Upper lobe of right lung (tissue), 1 donor: ENCODE measurements at regions not wholly inside any gene's neighbourhood (a gene's known extent, or its start where the extent isn't known, plus 50 kb on each side); places are given as distances from the start of the nearest gene placed in this dataset.
A peak's percentile ranks its signal among the peaks of the same experiment; 100 is the strongest.

ENCODE experiments used
- ATAC-seq: fragments of 200-7000 bp; cut with Tn5 transposase; one replicate; pipeline ENCODE4 v1.9.1; 2020; ENCODE audit warnings: mild to moderate bottlenecking, moderate library complexity
- DNase-seq: peaks from one replicate; pipeline ENCODE4 v3.0.0-alpha.2; 2020
- H3K27ac ChIP-seq: fragments of 200-600 bp; one replicate; pipeline ENCODE4 v1.8.0; 2022
- H3K27me3 ChIP-seq: fragments of 200-600 bp; one replicate; pipeline ENCODE4 v1.8.0; 2022; ENCODE audit warnings: mild to moderate bottlenecking
- H3K36me3 ChIP-seq: fragments of 200-600 bp; one replicate; pipeline ENCODE4 v1.8.0; 2022
- H3K4me1 ChIP-seq: fragments of 200-600 bp; one replicate; pipeline ENCODE4 v1.8.0; 2022
- H3K4me3 ChIP-seq: fragments of 200-600 bp; one replicate; pipeline ENCODE4 v1.8.0; 2022; ENCODE audit warnings: mild to moderate bottlenecking
- H3K9me3 ChIP-seq: fragments of 200-600 bp; one replicate; pipeline ENCODE4 v1.8.0; 2022
- CTCF ChIP-seq: fragments of 200-600 bp; IDR thresholded peaks from one replicate; pipeline ENCODE4 v1.8.0; 2022; ENCODE audit warnings: antibody characterized with exemption
- intact Hi-C: fragments of 100-400 bp; cut with DNase I; formaldehyde crosslinking; loops from one replicate; pipeline ENCODE4 v1.11.0; 2022
- donor health status: DM: no; HTN: yes; CAD: no; lungs with severe emphysema.

- no peak for TF ChIP-seq CTCF
- H3K36me3 ChIP-seq: no peaks in the 10 kb centered on the region
- ATAC-seq (no peak), DNase-seq (no peak)
- H3K4me1 ChIP-seq: no peaks in the 10 kb centered on the region
- H3K9me3 ChIP-seq: no peaks in the 10 kb centered on the region
- no peak overlapping the region for H3K27ac ChIP-seq
- H3K4me3 ChIP-seq: no peak overlapping the region
- H3K27me3 ChIP-seq: no peaks in the 10 kb centered on the region
- intact Hi-C loops: no loop called here
Observed at GRCh38 chr6:21918041-21918440, 324.5 kb downstream of the SOX4 start.

DNA sequence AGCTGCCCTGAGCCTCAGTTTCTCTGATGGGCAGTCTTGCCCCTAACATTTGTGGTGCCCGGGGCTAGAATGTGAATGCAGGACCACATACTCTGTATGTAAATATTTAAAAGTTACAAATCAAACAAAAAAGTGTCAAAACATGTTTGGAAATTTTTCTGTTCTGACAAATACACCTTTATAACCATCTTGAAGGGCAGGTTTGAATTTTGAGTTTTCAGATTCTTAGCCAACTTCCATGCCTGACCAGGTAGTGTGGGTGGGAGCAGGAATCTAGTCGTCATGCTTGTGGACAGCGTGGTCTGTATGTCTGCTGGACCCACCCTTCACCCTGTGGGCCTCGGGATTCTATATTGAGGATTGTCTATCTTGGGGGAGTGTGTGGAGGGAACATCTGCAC, 325.1 kb downstream of the SOX4 start:
- DNase-seq (no peak), ATAC-seq (no peak)
- TF ChIP-seq CTCF: no peak
- Histone ChIP-seq H3K9me3 (no peaks in the 10 kb centered on the region), H3K4me3 (no peak overlapping the region), H3K4me1 (no peaks in the 10 kb centered on the region), H3K36me3 (no peaks in the 10 kb centered on the region), H3K27me3 (no peaks in the 10 kb centered on the region), H3K27ac (no peak overlapping the region)
- intact Hi-C loops: no loop called here

DNA sequence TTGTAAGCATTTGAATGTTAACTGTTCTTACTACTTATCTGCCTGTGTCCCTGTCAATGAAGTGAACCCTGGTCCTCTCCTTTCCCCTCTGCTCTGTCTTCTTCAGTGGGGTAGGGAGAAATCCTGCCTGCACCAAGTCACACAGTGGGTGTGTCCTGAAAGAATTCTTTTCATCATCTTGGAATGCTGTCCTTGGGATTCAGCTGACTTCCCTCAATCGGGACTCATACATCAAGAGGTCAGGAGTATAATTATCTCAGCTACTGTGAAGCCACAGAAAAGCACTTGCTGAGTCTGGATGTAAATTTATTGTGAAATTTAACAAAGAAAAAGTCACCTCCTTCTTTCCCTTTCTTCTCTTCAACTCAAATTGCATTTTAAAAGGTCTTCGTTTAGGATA, 328.5 kb downstream of the SOX4 start:
- DNase-seq (no peak), ATAC-seq (peak; percentile 56)
- Histone ChIP-seq H3K4me3 (no peak overlapping the region), H3K9me3 (no peaks in the 10 kb centered on the region), H3K4me1 (no peaks in the 10 kb centered on the region), H3K27ac (no peak overlapping the region), H3K27me3 (no peaks in the 10 kb centered on the region), H3K36me3 (no peaks in the 10 kb centered on the region)
- intact Hi-C loops: no loop called here
- TF ChIP-seq CTCF: no peak

DNA sequence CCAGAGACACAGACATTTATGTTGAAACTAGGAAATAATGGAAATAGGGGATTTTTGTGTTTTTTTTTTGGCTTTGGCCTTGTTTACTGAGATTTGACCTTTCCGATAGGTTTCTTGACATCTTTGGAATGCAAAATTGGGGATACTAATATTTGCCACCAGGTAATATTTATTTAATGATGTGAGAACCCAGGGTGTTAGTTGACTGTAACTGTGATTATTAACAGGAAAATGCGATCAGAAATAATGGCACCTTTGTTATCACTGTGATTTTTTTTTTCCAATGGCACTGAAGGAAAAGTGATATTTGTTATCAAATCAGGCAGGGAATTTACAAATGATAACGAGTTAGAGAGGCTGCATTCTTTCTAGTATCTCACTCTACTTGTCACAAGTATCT, 330.5 kb downstream of the SOX4 start:
- no peaks in the 10 kb centered on the region for H3K27me3 ChIP-seq
- no peak overlapping the region for H3K27ac ChIP-seq
- DNase-seq (no peak), ATAC-seq (no peak)
- H3K4me3 ChIP-seq: no peak overlapping the region
- TF ChIP-seq CTCF: no peak
- no peaks in the 10 kb centered on the region for H3K4me1 ChIP-seq
- H3K36me3 ChIP-seq: no peaks in the 10 kb centered on the region
- intact Hi-C loops: no loop called here
- no peaks in the 10 kb centered on the region for H3K9me3 ChIP-seq

DNA sequence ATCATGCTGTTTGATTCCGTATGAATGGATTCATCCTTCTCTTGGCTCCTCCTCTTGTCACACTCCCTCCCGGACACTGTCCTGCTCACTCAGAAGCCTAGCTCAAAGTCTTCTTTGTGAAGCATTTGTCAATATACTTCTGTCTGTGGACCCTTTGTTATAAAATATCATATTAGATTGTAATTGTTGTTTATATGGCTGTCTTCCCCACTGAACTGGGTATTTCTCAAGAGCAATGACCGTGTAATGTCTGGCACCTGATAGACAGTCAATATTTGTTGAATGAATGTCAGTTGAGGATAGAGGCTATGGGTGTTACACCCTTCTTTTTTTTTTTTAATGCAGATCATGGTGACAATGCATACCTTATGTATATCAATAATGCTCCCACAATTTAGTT, 335.3 kb downstream of the SOX4 start:
- intact Hi-C loops: no loop called here
- TF ChIP-seq CTCF: no peak
- H3K4me3 ChIP-seq: no peak overlapping the region
- no peaks in the 10 kb centered on the region for H3K4me1 ChIP-seq
- no peaks in the 10 kb centered on the region for H3K27me3 ChIP-seq
- no peak overlapping the region for H3K27ac ChIP-seq
- no peaks in the 10 kb centered on the region for H3K9me3 ChIP-seq
- H3K36me3 ChIP-seq: no peaks in the 10 kb centered on the region
- ATAC-seq: no peak
- DNase-seq: no peak

GRCh38 chr6:21931641-21932335, 338.2 kb downstream of the SOX4 start:
- intact Hi-C loops: no loop called here
- Histone ChIP-seq H3K9me3 (no peaks in the 10 kb centered on the region), H3K27ac (no peak overlapping the region), H3K4me3 (no peak overlapping the region), H3K27me3 (no peaks in the 10 kb centered on the region), H3K4me1 (no peaks in the 10 kb centered on the region), H3K36me3 (no peaks in the 10 kb centered on the region)
- no peak for TF ChIP-seq CTCF
- ATAC-seq: no peak
- no peak for DNase-seq
